ENCODE measurements at regions not wholly inside any gene's neighbourhood (a gene's known extent, or its start where the extent isn't known, plus 50 kb on each side); places are given as distances from the start of the nearest gene placed in this dataset.

DNA sequence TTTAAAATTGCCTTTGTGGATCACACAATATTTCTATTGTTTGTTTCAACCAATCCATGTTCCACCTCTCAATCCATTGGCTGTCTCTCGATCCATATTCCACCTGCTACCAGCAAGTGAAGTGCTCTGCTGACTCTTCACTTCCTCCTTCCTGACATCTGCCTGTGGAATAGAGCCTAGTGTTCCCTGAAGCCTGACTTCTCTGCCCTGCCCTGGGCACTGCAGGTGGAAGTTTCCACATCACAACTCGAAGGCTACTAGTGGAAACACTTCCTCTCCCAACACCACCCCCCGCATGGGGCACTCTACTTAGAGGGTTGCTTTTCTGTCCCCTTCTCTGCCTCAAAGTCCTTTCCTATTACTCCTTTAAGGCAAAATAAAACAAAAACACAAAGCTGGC lies 563.8 kb upstream of the IGFBP3 start:
- Histone ChIP-seq H3K9ac (no peak overlapping the region), H3K9me3 (ENCODE audit: low read depth) (no peaks in the 10 kb centered on the region), H3K27ac (no peak overlapping the region), H3K36me3 (no peaks in the 10 kb centered on the region), H3F3A (ENCODE audit: low read depth) (no peaks in the 10 kb centered on the region), H3K27me3 (no peaks in the 10 kb centered on the region), H4K20me1 (ENCODE audit: low read depth) (no peaks in the 10 kb centered on the region), H3K79me2 (ENCODE audit: low read depth) (no peaks in the 10 kb centered on the region), H3K4me1 (no peaks in the 10 kb centered on the region), H3K4me3 (no peak overlapping the region), H3K4me2 (no peak overlapping the region), H2AFZ (replicated peaks) (no peak overlapping the region)
- Mint-ChIP-seq H3K27ac (no peak overlapping the region), H3K4me1 (peaks cover 11% of the 10 kb centered on the region), H3K4me3 (no peak overlapping the region), H3K27me3 (ENCODE audit: insufficient read depth, low read depth) (peaks cover 9% of the 10 kb centered on the region), H3K9me3 (peaks cover 7% of the 10 kb centered on the region), H3K36me3 (no peaks in the 10 kb centered on the region)
- TF ChIP-seq, protein P1, sequence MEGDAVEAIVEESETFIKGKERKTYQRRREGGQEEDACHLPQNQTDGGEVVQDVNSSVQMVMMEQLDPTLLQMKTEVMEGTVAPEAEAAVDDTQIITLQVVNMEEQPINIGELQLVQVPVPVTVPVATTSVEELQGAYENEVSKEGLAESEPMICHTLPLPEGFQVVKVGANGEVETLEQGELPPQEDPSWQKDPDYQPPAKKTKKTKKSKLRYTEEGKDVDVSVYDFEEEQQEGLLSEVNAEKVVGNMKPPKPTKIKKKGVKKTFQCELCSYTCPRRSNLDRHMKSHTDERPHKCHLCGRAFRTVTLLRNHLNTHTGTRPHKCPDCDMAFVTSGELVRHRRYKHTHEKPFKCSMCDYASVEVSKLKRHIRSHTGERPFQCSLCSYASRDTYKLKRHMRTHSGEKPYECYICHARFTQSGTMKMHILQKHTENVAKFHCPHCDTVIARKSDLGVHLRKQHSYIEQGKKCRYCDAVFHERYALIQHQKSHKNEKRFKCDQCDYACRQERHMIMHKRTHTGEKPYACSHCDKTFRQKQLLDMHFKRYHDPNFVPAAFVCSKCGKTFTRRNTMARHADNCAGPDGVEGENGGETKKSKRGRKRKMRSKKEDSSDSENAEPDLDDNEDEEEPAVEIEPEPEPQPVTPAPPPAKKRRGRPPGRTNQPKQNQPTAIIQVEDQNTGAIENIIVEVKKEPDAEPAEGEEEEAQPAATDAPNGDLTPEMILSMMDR (IDR thresholded peaks at IDR 0.05): no peak
- TF ChIP-seq EZH2phosphoT487 (IDR thresholded peaks at IDR 0.05) (no peak), EZH2 (IDR thresholded peaks at IDR 0.05) (no peak)
- DNase-seq (ENCODE audit: low spot score): no peak

DNA sequence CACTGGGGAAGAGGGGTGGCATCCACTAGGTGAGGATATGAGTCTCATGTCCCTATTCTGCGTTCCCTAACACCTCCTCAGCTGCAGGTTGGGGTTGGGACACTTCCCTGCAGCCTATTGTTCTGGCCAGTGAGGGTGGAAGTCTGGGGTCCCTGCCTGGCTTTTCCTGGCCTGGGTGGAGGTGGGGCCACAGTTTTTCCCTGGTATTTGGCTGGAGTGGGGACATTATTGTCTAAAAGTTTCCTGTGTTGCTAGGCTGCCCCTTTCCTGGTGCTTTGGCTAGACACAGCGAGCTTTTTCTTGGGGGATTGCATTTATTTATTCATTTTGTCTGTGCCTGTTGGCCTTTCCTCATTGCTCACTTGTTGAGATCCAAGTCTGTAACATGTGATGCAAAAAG lies 559.5 kb upstream of the IGFBP3 start:
- Histone ChIP-seq H3K27me3 (no peaks in the 10 kb centered on the region), H3K4me3 (no peak overlapping the region), H3K4me1 (no peaks in the 10 kb centered on the region), H3F3A (ENCODE audit: low read depth) (no peaks in the 10 kb centered on the region), H3K4me2 (no peak overlapping the region), H3K9ac (no peak overlapping the region), H2AFZ (replicated peaks) (no peak overlapping the region), H3K36me3 (no peaks in the 10 kb centered on the region), H3K79me2 (ENCODE audit: low read depth) (no peaks in the 10 kb centered on the region), H3K9me3 (ENCODE audit: low read depth) (no peaks in the 10 kb centered on the region), H4K20me1 (ENCODE audit: low read depth) (no peaks in the 10 kb centered on the region), H3K27ac (no peak overlapping the region)
- Mint-ChIP-seq H3K4me1 (peaks cover 11% of the 10 kb centered on the region), H3K27me3 (ENCODE audit: insufficient read depth, low read depth) (peaks cover 12% of the 10 kb centered on the region), H3K27ac (no peak overlapping the region), H3K9me3 (peaks cover 10% of the 10 kb centered on the region), H3K4me3 (no peak overlapping the region), H3K36me3 (no peaks in the 10 kb centered on the region)
- no peak for DNase-seq (ENCODE audit: low spot score)
- TF ChIP-seq, protein P1 (IDR thresholded peaks at IDR 0.05): no peak
- TF ChIP-seq EZH2phosphoT487 (IDR thresholded peaks at IDR 0.05) (no peak), EZH2 (IDR thresholded peaks at IDR 0.05) (no peak)

DNA sequence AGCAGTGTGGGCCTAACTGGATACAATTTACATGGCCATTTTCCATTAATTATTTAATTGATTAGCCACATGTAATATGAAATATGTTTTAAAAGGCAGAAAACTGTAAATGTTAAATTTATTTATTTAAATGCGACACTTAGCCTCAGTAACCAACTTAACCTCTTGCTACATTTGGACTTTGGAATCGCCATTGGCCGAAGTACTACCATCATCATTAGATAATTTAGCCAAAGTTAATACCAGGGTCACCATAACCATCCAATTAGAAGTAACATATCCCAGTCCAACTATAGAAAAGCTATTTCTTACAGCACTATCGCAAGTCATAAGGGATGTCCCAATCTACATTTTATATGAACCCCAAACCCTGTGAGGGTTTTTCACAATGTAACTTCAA lies 558.6 kb upstream of the IGFBP3 start:
- DNase-seq (ENCODE audit: low spot score): no peak
- peaks cover 9% of the 10 kb centered on the region for H3K27me3 Mint-ChIP-seq (ENCODE audit: insufficient read depth, low read depth)
- H3K27me3 ChIP-seq: no peaks in the 10 kb centered on the region
- no peak overlapping the region for H3K4me3 Mint-ChIP-seq
- no peak overlapping the region for H3K4me3 ChIP-seq
- no peaks in the 10 kb centered on the region for H4K20me1 ChIP-seq (ENCODE audit: low read depth)
- H3K36me3 ChIP-seq: no peaks in the 10 kb centered on the region
- H3K9ac ChIP-seq: no peak overlapping the region
- H3K27ac ChIP-seq: no peak overlapping the region
- no peaks in the 10 kb centered on the region for H3K79me2 ChIP-seq (ENCODE audit: low read depth)
- H3K4me1 ChIP-seq: no peaks in the 10 kb centered on the region
- H3K4me1 Mint-ChIP-seq: peaks cover 7% of the 10 kb centered on the region
- no peak overlapping the region for H3K4me2 ChIP-seq
- no peak overlapping the region for H2AFZ ChIP-seq (replicated peaks)
- no peak overlapping the region for H3K27ac Mint-ChIP-seq
- peaks cover 7% of the 10 kb centered on the region for H3K9me3 Mint-ChIP-seq
- H3F3A ChIP-seq (ENCODE audit: low read depth): no peaks in the 10 kb centered on the region
- no peaks in the 10 kb centered on the region for H3K9me3 ChIP-seq (ENCODE audit: low read depth)
- H3K36me3 Mint-ChIP-seq: no peaks in the 10 kb centered on the region
- TF ChIP-seq EZH2 (IDR thresholded peaks at IDR 0.05) (no peak), EZH2phosphoT487 (IDR thresholded peaks at IDR 0.05) (no peak)
- TF ChIP-seq, protein P1 (IDR thresholded peaks at IDR 0.05): no peak
